DND-41 (cell line): ENCODE measurements at regions not wholly inside any gene's neighbourhood (a gene's known extent, or its start where the extent isn't known, plus 50 kb on each side); places are given as distances from the start of the nearest gene placed in this dataset.

Experiments
- EZH2 ChIP-seq: IDR thresholded peaks from 3 replicates; pipeline ENCODE4 v1.6.1; 2012; ENCODE audit warnings: borderline replicate concordance, low read depth, mild to moderate bottlenecking, moderate library complexity, low read length, inconsistent platforms; ENCODE audit not compliant: severe bottlenecking
- TF ChIP-seq, protein P1 (sequence below): IDR thresholded peaks from 2 replicates; pipeline ENCODE4 v1.5.1; 2012; ENCODE audit warnings: borderline replicate concordance, low read length, moderate library complexity, mild to moderate bottlenecking; ENCODE audit not compliant: poor library complexity, severe bottlenecking; ENCODE audit errors: extremely low read depth

DNA sequence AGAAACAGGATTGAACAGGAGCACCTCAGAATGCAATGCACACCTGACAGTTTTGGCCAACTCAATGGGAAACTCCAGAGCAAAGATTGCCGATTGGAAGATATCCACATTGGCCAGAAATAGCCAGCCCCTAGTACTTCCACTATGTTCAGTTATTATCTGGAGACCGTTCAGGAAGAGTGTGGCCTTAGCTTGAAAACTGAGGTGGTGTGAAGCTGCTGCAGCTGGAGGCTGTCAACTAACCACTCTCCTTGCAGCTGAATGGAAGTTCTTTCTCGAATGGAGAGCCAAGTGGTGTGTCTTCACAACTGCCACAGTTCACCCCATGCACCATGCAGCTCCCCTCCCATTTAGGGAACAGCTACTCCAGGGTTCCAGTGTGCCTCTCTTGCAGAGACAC lies 61.9 kb upstream of the DHX40 start:
- TF ChIP-seq, protein P1, sequence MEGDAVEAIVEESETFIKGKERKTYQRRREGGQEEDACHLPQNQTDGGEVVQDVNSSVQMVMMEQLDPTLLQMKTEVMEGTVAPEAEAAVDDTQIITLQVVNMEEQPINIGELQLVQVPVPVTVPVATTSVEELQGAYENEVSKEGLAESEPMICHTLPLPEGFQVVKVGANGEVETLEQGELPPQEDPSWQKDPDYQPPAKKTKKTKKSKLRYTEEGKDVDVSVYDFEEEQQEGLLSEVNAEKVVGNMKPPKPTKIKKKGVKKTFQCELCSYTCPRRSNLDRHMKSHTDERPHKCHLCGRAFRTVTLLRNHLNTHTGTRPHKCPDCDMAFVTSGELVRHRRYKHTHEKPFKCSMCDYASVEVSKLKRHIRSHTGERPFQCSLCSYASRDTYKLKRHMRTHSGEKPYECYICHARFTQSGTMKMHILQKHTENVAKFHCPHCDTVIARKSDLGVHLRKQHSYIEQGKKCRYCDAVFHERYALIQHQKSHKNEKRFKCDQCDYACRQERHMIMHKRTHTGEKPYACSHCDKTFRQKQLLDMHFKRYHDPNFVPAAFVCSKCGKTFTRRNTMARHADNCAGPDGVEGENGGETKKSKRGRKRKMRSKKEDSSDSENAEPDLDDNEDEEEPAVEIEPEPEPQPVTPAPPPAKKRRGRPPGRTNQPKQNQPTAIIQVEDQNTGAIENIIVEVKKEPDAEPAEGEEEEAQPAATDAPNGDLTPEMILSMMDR: no peak
- no peak for TF ChIP-seq EZH2
